ENCODE measurements at regions not wholly inside any gene's neighbourhood (a gene's known extent, or its start where the extent isn't known, plus 50 kb on each side); places are given as distances from the start of the nearest gene placed in this dataset.

GRCh38 chr1:115204513-115204912 is 115.2 kb upstream of the TSPAN2 start:
- TF ChIP-seq EP300 (IDR thresholded peaks at IDR 0.05) (no peak), POLR2A (IDR thresholded peaks at IDR 0.05) (no peak), POLR2AphosphoS5 (IDR thresholded peaks at IDR 0.05) (no peak), CTCF (IDR thresholded peaks at IDR 0.05) (no peak)
- Histone ChIP-seq H3K27ac (no peak overlapping the region), H3K27me3 (no peaks in the 10 kb centered on the region), H3K36me3 (no peaks in the 10 kb centered on the region), H3K9me3 (no peaks in the 10 kb centered on the region), H3K4me1 (no peaks in the 10 kb centered on the region), H3K4me3 (no peak overlapping the region)
- DNase-seq (ENCODE audit: low spot score in 2 of 2), result no peak
- WGBS, result 91% methylated on average over 1 of the region's 1 CpG

- no peak overlapping the region for H3K4me3 ChIP-seq
- WGBS, result 100% methylated on average over 1 of the region's 1 CpG
- H3K4me1 ChIP-seq, result no peaks in the 10 kb centered on the region
- no peaks in the 10 kb centered on the region for H3K9me3 ChIP-seq
- H3K36me3 ChIP-seq, result no peaks in the 10 kb centered on the region
- TF ChIP-seq POLR2AphosphoS5 (IDR thresholded peaks at IDR 0.05), result no peak
- no peak for TF ChIP-seq POLR2A (IDR thresholded peaks at IDR 0.05)
- H3K27me3 ChIP-seq, result no peaks in the 10 kb centered on the region
- no peak overlapping the region for H3K27ac ChIP-seq
- DNase-seq (ENCODE audit: low spot score in 2 of 2), result no peak
Observed at GRCh38 chr1:115203287-115203686, 114.0 kb upstream of the TSPAN2 start.

- 92% methylated on average over 1 of the region's 1 CpG for WGBS
- H3K4me1 ChIP-seq, result no peaks in the 10 kb centered on the region
Observed at GRCh38 chr1:115201598-115201997, 112.3 kb upstream of the TSPAN2 start.

GRCh38 chr1:115199416-115200132 is 110.3 kb upstream of the TSPAN2 start:
- DNase-seq (ENCODE audit: low spot score in 2 of 2), result no peak
- 68% methylated on average over 5 of the region's 5 CpGs for WGBS
- Histone ChIP-seq H3K9me3 (no peaks in the 10 kb centered on the region), H3K27me3 (no peaks in the 10 kb centered on the region), H3K36me3 (no peaks in the 10 kb centered on the region), H3K4me3 (no peak overlapping the region), H3K4me1 (peaks cover 2% of the 10 kb centered on the region), H3K27ac (no peak overlapping the region)
- no peak for TF ChIP-seq POLR2AphosphoS5 (IDR thresholded peaks at IDR 0.05)
- no peak for TF ChIP-seq EP300 (IDR thresholded peaks at IDR 0.05)
- no peak for TF ChIP-seq POLR2A (IDR thresholded peaks at IDR 0.05)
- TF ChIP-seq CTCF (IDR thresholded peaks at IDR 0.05), result no peak

More at GRCh38 chr1:115201598-115201997, 112.3 kb upstream of the TSPAN2 start:
- Histone ChIP-seq H3K27me3 (no peaks in the 10 kb centered on the region), H3K36me3 (no peaks in the 10 kb centered on the region), H3K27ac (no peak overlapping the region), H3K9me3 (no peaks in the 10 kb centered on the region), H3K4me3 (no peak overlapping the region)
- no peak for TF ChIP-seq POLR2AphosphoS5 (IDR thresholded peaks at IDR 0.05)
- no peak for TF ChIP-seq POLR2A (IDR thresholded peaks at IDR 0.05)
- TF ChIP-seq CTCF (IDR thresholded peaks at IDR 0.05), result no peak
- no peak for TF ChIP-seq EP300 (IDR thresholded peaks at IDR 0.05)
- no peak for DNase-seq (ENCODE audit: low spot score in 2 of 2)

GRCh38 chr1:115198938-115199337 is 109.6 kb upstream of the TSPAN2 start:
- WGBS, result 32% methylated on average over 4 of the region's 4 CpGs

More at GRCh38 chr1:115198938-115199337, 109.6 kb upstream of the TSPAN2 start:
- Histone ChIP-seq H3K4me3 (no peak overlapping the region), H3K4me1 (peaks cover 7% of the 10 kb centered on the region), H3K27ac (no peak overlapping the region), H3K27me3 (no peaks in the 10 kb centered on the region), H3K9me3 (no peaks in the 10 kb centered on the region), H3K36me3 (no peaks in the 10 kb centered on the region)
- no peak for DNase-seq (ENCODE audit: low spot score in 2 of 2)
- TF ChIP-seq POLR2AphosphoS5 (IDR thresholded peaks at IDR 0.05), result no peak
- no peak for TF ChIP-seq POLR2A (IDR thresholded peaks at IDR 0.05)
- no peak for TF ChIP-seq CTCF (IDR thresholded peaks at IDR 0.05)
- TF ChIP-seq EP300 (IDR thresholded peaks at IDR 0.05), result no peak
